ENCODE measurements at regions not wholly inside any gene's neighbourhood (a gene's known extent, or its start where the extent isn't known, plus 50 kb on each side); places are given as distances from the start of the nearest gene placed in this dataset.

DNA sequence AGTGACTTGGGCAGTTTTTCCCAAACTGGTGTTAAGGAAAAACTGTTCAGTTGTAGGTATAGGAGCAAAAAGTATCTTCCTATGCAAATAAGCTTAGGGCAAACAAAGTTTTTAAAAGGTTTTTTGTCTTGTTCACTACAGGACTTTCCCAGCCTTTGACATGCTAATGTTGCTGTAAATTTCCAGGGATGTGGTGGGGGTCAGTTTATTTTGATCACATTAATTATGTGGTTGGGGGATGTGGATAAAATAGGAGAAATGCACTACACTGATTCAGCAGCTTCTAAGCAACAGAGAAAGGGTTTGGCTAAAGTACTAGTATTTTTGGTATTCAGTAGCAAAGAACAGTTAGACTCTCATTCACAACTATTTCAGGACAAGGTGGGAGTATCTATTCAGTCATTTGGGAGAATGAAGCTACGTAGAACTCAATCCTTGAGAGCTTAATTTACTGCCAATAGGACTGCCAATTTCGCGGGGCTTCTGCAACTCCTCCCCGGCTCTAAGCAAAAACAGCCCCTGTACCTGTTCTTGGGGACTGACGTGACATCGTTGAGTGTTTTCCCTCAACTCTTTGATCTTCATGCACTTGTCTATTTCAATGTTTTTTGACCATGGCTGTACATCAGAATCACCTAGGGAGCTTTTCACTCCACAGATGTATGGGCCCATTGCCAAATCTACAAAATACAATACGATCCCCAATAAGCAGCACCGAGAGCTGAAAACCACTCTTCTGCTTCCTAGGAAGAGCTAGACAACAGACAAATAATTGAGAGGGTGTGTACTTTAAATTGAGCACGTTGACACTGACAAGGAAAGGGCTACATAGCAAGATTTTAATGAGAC, 94.8 kb upstream of the NHSL1 start:
- no peak overlapping the region for H2BK5ac ChIP-seq (ENCODE audit: insufficient read length, low read length)
- DNase-seq, result no peak
- peak overlapping the region; percentile 42 for H3K4me2 ChIP-seq (ENCODE audit: insufficient read depth, insufficient read length, low read length)
- no peak overlapping the region for H3K4ac ChIP-seq (ENCODE audit: low read depth, low read length)
- no peak overlapping the region for H3T11ph ChIP-seq (ENCODE audit: low read length)
- peak overlapping the region; percentile 25 to 64 for H3K4me3 Mint-ChIP-seq
- H4K20me1 ChIP-seq (ENCODE audit: control insufficient read depth, insufficient read depth, insufficient read length), result no peaks in the 10 kb centered on the region
- H3K14ac ChIP-seq (ENCODE audit: insufficient read depth, low read length), result no peak overlapping the region
- peaks cover 62 to 63% of the 10 kb centered on the region in 2 experiments for H3K4me1 Mint-ChIP-seq
- H2BK120ac ChIP-seq (ENCODE audit: low read depth, low read length, poor library complexity, severe bottlenecking), result no peak overlapping the region
- H3K79me2 ChIP-seq (ENCODE audit: insufficient read depth, low read length), result no peaks in the 10 kb centered on the region
- TF ChIP-seq, protein P1, sequence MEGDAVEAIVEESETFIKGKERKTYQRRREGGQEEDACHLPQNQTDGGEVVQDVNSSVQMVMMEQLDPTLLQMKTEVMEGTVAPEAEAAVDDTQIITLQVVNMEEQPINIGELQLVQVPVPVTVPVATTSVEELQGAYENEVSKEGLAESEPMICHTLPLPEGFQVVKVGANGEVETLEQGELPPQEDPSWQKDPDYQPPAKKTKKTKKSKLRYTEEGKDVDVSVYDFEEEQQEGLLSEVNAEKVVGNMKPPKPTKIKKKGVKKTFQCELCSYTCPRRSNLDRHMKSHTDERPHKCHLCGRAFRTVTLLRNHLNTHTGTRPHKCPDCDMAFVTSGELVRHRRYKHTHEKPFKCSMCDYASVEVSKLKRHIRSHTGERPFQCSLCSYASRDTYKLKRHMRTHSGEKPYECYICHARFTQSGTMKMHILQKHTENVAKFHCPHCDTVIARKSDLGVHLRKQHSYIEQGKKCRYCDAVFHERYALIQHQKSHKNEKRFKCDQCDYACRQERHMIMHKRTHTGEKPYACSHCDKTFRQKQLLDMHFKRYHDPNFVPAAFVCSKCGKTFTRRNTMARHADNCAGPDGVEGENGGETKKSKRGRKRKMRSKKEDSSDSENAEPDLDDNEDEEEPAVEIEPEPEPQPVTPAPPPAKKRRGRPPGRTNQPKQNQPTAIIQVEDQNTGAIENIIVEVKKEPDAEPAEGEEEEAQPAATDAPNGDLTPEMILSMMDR (conservative IDR thresholded peaks at IDR 0.05), result no peak
- no peak overlapping the region for H3K18ac ChIP-seq (ENCODE audit: insufficient read length, low read depth, low read length)
- H4K5ac ChIP-seq (ENCODE audit: insufficient read length, low read depth, low read length), result no peak overlapping the region
- no peak overlapping the region for H2AK5ac ChIP-seq (ENCODE audit: insufficient read length, low read length)
- H3K9me3 Mint-ChIP-seq, result no peaks in the 10 kb centered on the region
- H4K91ac ChIP-seq (ENCODE audit: insufficient read length, low read depth, low read length), result no peak overlapping the region
- peaks cover 8% of the 10 kb centered on the region; the same call in 1 of the 2 replicates for H3K4me1 ChIP-seq (ENCODE audit: insufficient read depth, low read length)
- no peak overlapping the region for H3K56ac ChIP-seq (ENCODE audit: insufficient read length, low read depth, low read length)
- 0 out of 7 replicates have a peak, but pooled peaks cover 0 to 3% (median 0%) of the 10 kb centered on the region in 3 experiments for H3K36me3 Mint-ChIP-seq (ENCODE audit: insufficient read depth in 1 of 3, low read depth in 3 of 3)
- peak overlapping the region; percentile 25 for H3K27ac ChIP-seq (ENCODE audit: insufficient read length, low read depth, low read length)
- H3K23me2 ChIP-seq (ENCODE audit: insufficient read length, low read depth, low read length, poor library complexity, severe bottlenecking), result no peaks in the 10 kb centered on the region
- H3K79me1 ChIP-seq (ENCODE audit: insufficient read depth, low read depth, low read length, poor library complexity, severe bottlenecking), result no peaks in the 10 kb centered on the region
- H2AFZ ChIP-seq (ENCODE audit: low read length), result no peak overlapping the region
- peak overlapping the region; percentile 80 to 93 (median 91); a peak in 6 of 7 replicates for H3K27ac Mint-ChIP-seq
- H3K27me3 ChIP-seq (ENCODE audit: insufficient read depth, low read length), result no peaks in the 10 kb centered on the region
- H2BK20ac ChIP-seq (ENCODE audit: low read depth, low read length, poor library complexity, severe bottlenecking), result no peak overlapping the region
- no peak overlapping the region for H4K8ac ChIP-seq (replicated peaks; ENCODE audit: insufficient read length, low read depth, low read length)
- H3K27me3 Mint-ChIP-seq (ENCODE audit: low read depth), result no peaks in the 10 kb centered on the region; the same call in 1 of the 2 replicates
- WGBS (ENCODE audit: extremely low coverage, insufficient read length, low lambda C conversion rate), result no CpG with 5 or more reads among the region's 9 CpGs
- H3K23ac ChIP-seq (ENCODE audit: insufficient read length, low read depth, low read length), result no peak overlapping the region
- H3K9ac ChIP-seq (ENCODE audit: extremely low read depth, insufficient read length, low read length), result no peak overlapping the region
- H2BK15ac ChIP-seq (ENCODE audit: low read depth, low read length), result no peak overlapping the region
- no peak overlapping the region for H2BK12ac ChIP-seq (ENCODE audit: insufficient read length, low read depth, low read length)
- no peaks in the 10 kb centered on the region for H3K9me3 ChIP-seq (ENCODE audit: control insufficient read depth, low read depth, low read length)
